ENCODE measurements at regions not wholly inside any gene's neighbourhood (a gene's known extent, or its start where the extent isn't known, plus 50 kb on each side); places are given as distances from the start of the nearest gene placed in this dataset.

DNA sequence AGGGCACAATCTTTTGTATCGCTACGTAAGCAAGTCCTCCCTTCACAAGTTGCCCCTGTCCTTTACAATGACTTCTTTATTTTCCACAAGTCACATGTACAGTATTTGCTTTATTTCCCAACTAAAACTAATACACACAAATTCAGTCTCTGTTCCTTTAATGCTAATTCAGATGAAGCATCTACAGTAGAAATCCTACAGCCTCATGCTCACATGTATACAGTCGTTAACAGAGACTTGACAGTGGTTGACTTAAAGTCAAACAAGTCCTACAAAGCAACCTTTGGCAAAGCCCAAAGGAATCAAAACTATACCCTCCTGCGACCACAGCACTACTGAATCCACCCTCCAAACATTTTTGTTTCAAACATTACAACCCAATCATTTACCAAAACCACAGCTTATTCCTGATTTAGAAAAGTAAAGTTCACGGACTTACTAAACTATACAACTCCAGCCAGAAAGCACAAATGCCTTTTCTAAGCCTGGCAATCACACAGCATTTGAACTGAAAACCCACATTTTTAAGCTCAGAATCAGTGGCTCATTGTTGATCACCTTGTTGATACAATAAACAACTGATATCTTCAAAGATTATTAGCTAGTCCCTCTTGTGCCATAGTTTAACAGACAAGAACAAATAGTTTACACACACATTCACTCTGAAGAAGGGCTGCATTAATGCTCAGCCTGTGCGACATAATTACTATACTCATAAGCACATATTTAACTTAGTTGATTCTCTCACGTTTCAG is 70.9 kb upstream of the NHSL1 start:
- H3K79me1 ChIP-seq (ENCODE audit: low read depth, low read length), result no peaks in the 10 kb centered on the region; the same call in 1 of the 2 replicates
- H3K9me3 ChIP-seq (ENCODE audit: insufficient read depth in 2 of 2, low read depth in 1 of 2, low read length in 1 of 2), result no peaks in the 10 kb centered on the region
- H2AK5ac ChIP-seq (ENCODE audit: low read depth, low read length), result no peak overlapping the region
- no peak overlapping the region for H2BK12ac ChIP-seq (ENCODE audit: low read depth, low read length)
- H3K4me1 ChIP-seq (replicated peaks in 1 of 4; ENCODE audit: control insufficient read depth in 3 of 4, insufficient read depth in 4 of 4, low read length in 3 of 4), result peaks cover 0 to 13% (median 6%) of the 10 kb centered on the region in 4 experiments; a peak in 5 of 7 replicates
- H3K14ac ChIP-seq (ENCODE audit: insufficient read length), result no peak overlapping the region
- H3K23ac ChIP-seq (ENCODE audit: insufficient read length), result no peak overlapping the region
- no peaks in the 10 kb centered on the region for H3K27me3 ChIP-seq (replicated peaks in 1 of 4; ENCODE audit: control insufficient read depth in 3 of 4, extremely low read depth in 1 of 4, insufficient read depth in 3 of 4, low read length in 3 of 4)
- H3K4ac ChIP-seq (replicated peaks; ENCODE audit: insufficient read length, low read depth, low read length), result no peak overlapping the region
- peaks cover 0 to 1% of the 10 kb centered on the region in 2 experiments for H4K20me1 ChIP-seq (replicated peaks in 1 of 2; ENCODE audit: control insufficient read depth in 1 of 2, insufficient read depth in 2 of 2, low read length in 2 of 2)
- no peak overlapping the region for H3K27ac ChIP-seq (ENCODE audit: low read depth, low read length)
- no peak overlapping the region for H4K8ac ChIP-seq (ENCODE audit: extremely low read depth, insufficient read depth, low read length)
- H2BK15ac ChIP-seq (ENCODE audit: low read length), result no peak overlapping the region
- peak overlapping the region; percentile 86 to 91 for H3K4me2 ChIP-seq (ENCODE audit: insufficient read depth in 1 of 2, low read depth in 2 of 2, low read length in 2 of 2)
- H3K18ac ChIP-seq (ENCODE audit: extremely low read depth, low read length), result no peak overlapping the region
- no peak overlapping the region for H2BK120ac ChIP-seq (replicated peaks; ENCODE audit: low read depth, low read length)
- H4K91ac ChIP-seq (replicated peaks; ENCODE audit: insufficient read length, low read length), result no peak overlapping the region
- no peak overlapping the region for H2BK5ac ChIP-seq (ENCODE audit: low read depth, low read length)
- H3K36me3 ChIP-seq (ENCODE audit: control insufficient read depth in 2 of 4, insufficient read depth in 4 of 4, low read length in 3 of 4), result no peaks in the 10 kb centered on the region
- no peak overlapping the region; a peak in 1 of 7 replicates for H3K9ac ChIP-seq (replicated peaks in 1 of 4; ENCODE audit: extremely low read depth in 1 of 4, low read depth in 3 of 4, low read length in 3 of 4)
- DNase-seq (ENCODE audit: low read depth in 1 of 2, low spot score in 2 of 2), result no peak
- peak overlapping the region in 2 of 4 experiments; percentile 23 to 66; a peak in 3 of 8 replicates for H3K4me3 ChIP-seq (ENCODE audit: extremely low read depth in 1 of 4, insufficient read depth in 2 of 4, low read depth in 3 of 4, low read length in 4 of 4)
- H3K79me2 ChIP-seq (ENCODE audit: control insufficient read depth in 1 of 2, insufficient read depth in 2 of 2, low read length in 2 of 2), result peaks cover 0 to 45% of the 10 kb centered on the region in 2 experiments; a peak in 2 of 4 replicates
- FAIRE-seq, result no peak
- peaks cover 10% of the 10 kb centered on the region; the same call in 1 of the 2 replicates for H3K23me2 ChIP-seq (ENCODE audit: low read depth, low read length)
- POLR2A ChIA-PET (ENCODE audit: partially characterized antibody), result interaction anchor here (1.3 to 2.4 kb wide), 2 partner anchors 9 to 11 kb away, joined by 4 to 8 read pairs; no protein-coding TSS in a partner anchor
- CTCF ChIA-PET (ENCODE audit: partially characterized antibody), result interaction anchor here (1.0 to 2.6 kb wide), 6 partner anchors 9 to 139 kb away, joined by 3 to 15 read pairs (median 4); no protein-coding TSS in a partner anchor
- no peak overlapping the region for H2BK20ac ChIP-seq (ENCODE audit: low read length)
- H4K5ac ChIP-seq (ENCODE audit: insufficient read length, low read depth, low read length), result no peak overlapping the region
- WGBS, 2 experiments (ENCODE audit: extremely low coverage in 1 of 2, insufficient coverage in 1 of 2, insufficient read length in 1 of 2, insufficient replicate concordance in 2 of 2, low coverage in 1 of 2, low lambda C conversion rate in 2 of 2, missing lambda C conversion rate in 1 of 2), result 67% methylated on average over 7 of the region's 7 CpGs; no CpG with 5 or more reads in 1 of the 2 experiments
- no peak overlapping the region for H3K56ac ChIP-seq (replicated peaks; ENCODE audit: insufficient read length, low read depth, low read length)
- H2AFZ ChIP-seq (ENCODE audit: low read length), result no peak overlapping the region
- TF ChIP-seq TAF7 (optimal IDR thresholded peaks at IDR 0.05; ENCODE audit: borderline replicate concordance, low read depth, low read length), result no peak
- TF ChIP-seq HDAC2 (IDR thresholded peaks at IDR 0.05; ENCODE audit: borderline replicate concordance in 1 of 2, low read depth in 2 of 2, low read length in 2 of 2), result no peak
- TF ChIP-seq EP300 (IDR thresholded peaks at IDR 0.05; ENCODE audit: borderline replicate concordance in 1 of 2, low read depth in 2 of 2, low read length in 2 of 2), result no peak
- TF ChIP-seq CEBPB (IDR thresholded peaks at IDR 0.05; ENCODE audit: low read depth, low read length), result no peak
- TF ChIP-seq EZH2 (IDR thresholded peaks at IDR 0.05; ENCODE audit: low read depth, low read length, severe bottlenecking), result no peak
- TF ChIP-seq BCL11A (IDR thresholded peaks at IDR 0.05; ENCODE audit: low read depth in 2 of 2, low read length in 2 of 2), result no peak
- no peak for TF ChIP-seq ASH2L (IDR thresholded peaks at IDR 0.05; ENCODE audit: low read length)
- TF ChIP-seq GTF2F1 (IDR thresholded peaks at IDR 0.05; ENCODE audit: borderline replicate concordance, low read depth, low read length), result no peak
- no peak for TF ChIP-seq SIX5 (IDR thresholded peaks at IDR 0.05; ENCODE audit: low read depth, low read length)
- no peak for TF ChIP-seq JUND (IDR thresholded peaks at IDR 0.05; ENCODE audit: low read length)
- no peak for TF ChIP-seq YY1 (IDR thresholded peaks at IDR 0.05; ENCODE audit: low read depth, low read length)
- no peak for TF ChIP-seq CTBP2 (IDR thresholded peaks at IDR 0.05; ENCODE audit: borderline replicate concordance, insufficient read depth, insufficient read length, low read length)
